ENCODE measurements at regions not wholly inside any gene's neighbourhood (a gene's known extent, or its start where the extent isn't known, plus 50 kb on each side); places are given as distances from the start of the nearest gene placed in this dataset.

DNA sequence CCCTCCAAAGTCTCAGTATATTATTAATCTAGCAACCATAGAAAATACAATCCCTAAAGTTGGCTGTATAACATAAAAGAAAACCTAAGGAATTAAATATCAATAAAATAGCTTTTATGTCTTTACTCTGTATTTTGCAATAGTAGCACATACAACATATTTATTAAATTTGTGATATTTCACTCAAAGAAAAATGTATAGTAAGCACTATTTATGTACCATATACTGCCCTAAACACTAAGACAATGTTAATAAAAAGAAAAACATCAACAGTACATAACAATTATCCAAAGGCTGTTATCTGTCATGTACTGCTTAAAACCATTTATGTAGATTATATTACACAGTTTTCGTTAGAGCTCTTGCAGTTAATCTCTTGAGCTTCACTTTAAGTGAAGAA lies 834.5 kb upstream of the INTU start:
- no peak for DNase-seq

DNA sequence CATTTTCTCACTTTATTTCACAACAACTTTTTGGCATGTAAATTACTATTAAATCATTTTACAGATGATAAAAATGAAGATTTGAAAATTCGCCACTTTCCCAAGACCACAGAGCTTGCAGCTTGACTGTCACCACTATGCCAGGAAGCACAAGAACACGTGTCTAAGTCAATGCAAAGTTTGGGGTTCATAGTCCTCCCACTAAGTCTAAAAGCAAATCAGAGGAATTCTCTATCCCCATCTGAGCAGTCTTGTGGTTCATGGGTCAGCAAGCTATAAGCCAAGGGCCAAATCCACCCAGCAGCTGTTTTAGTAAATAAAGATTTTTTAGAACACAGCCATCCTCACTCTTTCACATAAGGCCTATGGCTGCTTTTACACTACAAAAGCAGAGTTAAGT lies 833.3 kb upstream of the INTU start:
- no peak for DNase-seq

GRCh38 chr4:126799971-126800574 lies 832.7 kb upstream of the INTU start:
- peak; percentile 0 for DNase-seq

GRCh38 chr4:126800575-126801141 lies 832.1 kb upstream of the INTU start:
- no peak for DNase-seq

DNA sequence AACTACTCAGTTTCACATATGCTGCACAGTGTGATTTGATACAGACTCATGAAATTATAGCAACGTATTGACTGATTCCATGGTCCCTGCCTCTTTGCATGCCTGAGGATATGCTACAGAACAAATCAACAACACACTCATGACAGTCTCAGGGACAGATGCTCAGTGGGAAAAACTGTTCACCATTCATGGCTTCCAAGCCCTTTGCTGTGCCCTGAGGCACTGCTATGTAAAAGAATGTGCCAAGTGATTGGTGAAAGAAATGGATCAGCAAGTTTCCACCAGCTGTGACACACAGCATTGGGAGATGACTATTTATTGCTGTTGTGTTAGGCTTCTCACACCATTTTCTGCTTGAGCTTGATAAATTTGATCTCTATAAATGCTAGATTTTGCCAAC lies 825.6 kb upstream of the INTU start:
- no peak for DNase-seq

DNA sequence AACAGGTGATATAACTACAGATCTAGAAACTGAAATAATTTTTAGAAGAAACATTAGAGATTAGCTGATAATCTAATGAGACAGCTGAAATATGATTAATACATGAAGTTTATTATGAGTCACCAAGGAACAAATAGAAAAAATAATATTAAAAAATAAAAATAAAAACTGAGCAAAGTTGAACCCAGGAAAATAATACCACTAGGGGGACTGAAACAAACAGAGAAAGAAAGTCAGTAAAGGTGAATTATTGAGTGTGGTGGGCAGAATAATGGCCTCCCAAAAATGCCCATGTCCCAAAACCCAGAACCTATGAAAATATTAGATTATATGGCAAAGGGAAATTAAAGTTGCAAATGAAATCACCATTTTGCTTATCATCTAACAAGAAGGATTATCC lies 820.7 kb upstream of the INTU start:
- DNase-seq: no peak

GRCh38 chr4:126820631-126821030 lies 812.1 kb upstream of the INTU start:
- DNase-seq: no peak

DNA sequence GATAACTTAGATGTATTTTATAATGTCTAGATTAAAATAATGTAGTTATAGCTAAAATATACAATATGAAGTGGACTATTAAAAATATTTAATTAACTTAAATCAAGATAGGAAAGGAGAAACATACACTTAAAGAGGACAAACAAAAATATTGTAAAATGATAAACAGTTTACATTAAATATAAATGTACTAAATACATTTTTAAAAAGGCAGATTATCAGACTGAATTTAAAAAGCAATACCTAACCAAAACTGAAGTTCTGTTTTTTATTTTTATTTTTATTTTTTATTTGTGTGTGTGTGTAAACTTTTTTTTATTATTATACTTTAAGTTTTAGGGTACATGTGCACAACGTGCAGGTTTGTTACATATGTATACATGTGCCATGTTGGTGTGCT lies 811.6 kb upstream of the INTU start:
- DNase-seq: no peak

DNA sequence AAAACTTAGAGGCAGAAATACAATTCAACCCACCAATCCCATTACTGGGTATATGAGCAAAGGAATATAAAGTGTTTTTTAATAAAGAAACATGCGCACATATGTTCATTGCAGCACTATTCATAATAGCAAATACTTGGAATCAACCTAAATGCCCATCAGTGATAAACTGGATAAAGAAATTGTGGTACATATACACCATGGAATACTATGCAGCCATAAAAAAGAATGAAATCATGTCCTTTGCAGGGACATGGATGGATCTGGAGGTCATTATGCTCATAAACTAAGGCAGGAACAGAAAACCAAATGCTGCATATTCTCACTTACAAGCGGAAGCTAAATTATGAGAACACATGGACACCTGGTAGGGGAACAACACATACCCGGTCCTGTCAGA lies 807.7 kb upstream of the INTU start:
- DNase-seq: no peak

DNA sequence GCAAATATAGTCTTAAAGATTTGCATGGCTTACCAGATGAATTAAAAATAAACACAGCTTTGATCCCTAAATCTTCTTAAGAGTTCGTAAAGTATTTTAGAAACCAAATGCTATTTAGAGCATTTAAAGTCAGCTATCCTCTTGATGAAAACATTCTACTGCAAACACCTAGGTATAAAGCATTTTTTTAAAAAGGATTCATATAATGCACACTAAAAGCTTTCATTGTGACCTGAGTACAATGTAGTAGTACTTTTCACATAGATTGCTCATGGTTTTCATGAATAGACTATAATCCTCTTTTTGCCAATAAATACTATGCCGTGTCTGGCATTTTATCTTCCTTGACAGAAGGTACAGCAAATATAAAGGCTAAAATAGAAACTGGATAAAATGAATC lies 805.1 kb upstream of the INTU start:
- DNase-seq: no peak

DNA sequence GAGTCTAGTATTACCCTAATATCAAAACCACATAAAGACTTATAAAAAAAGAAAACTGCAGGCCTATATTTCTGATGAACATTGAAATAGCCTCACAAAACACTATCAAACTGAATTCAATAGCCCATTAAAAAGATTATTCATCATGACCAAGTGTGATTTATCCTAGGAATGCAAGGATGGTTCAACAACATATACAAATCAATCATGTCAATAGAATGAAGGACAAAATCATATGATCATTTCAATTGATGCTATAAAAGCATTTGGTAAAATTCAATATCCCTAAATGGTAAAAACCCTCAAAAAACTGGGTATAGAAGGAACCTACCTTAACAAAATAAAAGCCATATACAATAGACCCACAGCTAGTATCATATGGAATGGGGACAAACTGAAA lies 797.9 kb upstream of the INTU start:
- no peak for DNase-seq

GRCh38 chr4:126838941-126839679 lies 793.6 kb upstream of the INTU start:
- no peak for DNase-seq

GRCh38 chr4:126843492-126844067 lies 789.2 kb upstream of the INTU start:
- no peak for DNase-seq

DNA sequence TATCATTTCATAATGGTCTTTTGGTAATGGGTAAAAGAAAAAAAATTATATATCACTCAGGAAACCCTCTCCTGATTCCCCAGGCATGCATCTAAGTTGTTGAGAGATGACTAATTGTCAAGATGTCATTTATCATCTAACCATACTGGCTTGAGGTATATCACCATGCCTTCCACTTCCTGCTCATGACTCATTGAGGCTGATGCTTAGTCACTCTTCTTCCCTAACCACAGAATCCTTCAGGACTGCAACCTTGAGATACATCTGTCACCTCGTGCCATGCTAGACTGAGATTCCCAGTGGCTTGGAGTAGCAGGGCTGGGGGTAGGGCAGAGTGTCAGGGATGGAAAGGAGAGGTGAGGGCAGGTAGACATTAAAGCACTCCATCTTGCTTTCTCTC lies 782.5 kb upstream of the INTU start:
- DNase-seq: no peak

DNA sequence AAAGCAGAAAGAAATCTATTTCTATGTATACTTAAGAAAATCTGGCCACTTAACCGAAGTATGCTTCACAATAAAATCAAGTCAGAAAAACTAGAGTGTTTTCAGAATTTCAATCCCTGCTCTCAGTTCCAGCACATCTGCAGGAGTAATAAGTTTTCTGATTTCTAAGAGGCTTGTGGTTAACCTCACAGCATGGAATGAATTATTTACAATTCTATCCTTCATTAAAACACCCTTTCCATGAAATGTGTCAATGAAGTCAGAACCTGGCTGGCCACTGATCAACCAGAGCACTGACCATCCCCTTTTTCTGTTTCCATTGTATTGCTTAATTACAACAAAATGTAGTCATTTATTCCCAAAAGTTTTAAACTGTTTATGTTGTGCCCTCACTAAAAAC lies 781.4 kb upstream of the INTU start:
- DNase-seq: no peak

DNA sequence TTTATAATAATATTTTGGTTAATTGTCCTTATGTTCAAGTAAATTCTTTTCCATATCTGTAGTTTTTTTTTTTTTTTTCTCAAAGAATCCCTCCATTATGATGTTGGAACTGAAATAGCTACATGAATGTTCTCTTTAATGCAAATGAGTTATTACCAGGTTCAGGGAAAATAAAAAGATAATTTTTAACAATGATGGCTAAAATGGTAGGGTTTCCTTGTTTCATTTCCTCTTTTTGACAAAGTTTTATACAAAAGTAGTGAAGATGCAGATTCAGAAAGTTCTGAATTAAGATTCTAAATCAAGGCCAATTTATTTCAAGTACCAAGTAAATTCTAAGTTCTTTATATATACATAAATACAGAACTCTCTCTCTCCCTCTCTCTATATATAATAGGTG lies 779.0 kb upstream of the INTU start:
- no peak for DNase-seq

DNA sequence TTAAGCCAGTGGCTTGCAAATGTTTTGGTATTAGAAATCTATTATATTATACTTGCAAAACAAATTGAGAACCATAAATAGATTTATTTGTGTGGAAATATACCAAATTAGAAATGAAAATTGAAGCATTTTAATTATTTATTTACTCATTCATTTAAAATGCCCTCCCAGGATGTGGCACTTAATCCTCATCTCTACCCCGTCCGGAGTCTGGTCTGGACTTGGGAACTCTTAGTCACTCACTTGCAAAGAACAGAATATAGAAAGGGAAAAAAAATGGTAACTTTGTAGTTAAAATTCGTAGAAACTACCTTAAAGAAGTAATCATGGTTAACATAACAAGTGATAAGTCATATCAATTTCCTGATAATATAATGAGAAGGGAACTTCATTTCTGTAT lies 775.9 kb upstream of the INTU start:
- DNase-seq: no peak

DNA sequence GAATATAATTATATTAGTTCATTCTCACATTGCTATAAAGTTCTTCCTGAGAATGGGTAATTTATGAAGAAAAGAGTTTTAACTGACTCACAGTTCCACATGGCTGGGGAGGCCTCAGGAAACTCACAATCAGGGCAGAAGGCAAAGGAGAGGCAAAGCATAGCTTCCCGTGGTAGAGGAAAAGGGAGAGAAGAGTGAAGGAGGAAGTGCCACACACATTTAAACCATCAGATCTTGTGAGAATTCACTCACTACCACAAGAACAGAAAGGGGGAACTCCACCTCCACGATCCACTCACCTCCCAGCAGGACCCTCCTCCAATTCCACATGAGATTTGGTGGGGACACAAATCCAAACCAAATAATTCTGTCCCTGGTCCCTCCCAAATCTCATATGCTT lies 773.4 kb upstream of the INTU start:
- DNase-seq: no peak

DNA sequence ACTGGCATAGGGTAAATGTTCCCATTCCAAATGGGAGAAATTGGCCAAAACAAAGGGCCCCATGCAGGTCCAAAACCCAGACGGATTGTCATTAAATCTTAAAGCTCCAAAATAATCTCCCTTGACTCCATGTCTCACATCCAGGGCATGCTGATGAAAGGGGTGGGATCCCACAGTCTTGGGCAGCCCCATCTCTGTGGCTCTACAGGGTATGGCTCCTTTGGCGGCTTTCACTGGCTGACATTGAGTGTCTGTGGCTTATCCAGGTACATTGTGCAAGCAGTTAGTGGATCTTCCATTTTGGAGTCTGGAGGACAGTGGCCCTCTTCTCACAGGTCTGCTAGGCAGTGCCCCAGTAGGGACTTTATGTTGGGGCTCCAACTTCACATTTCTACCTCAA lies 772.9 kb upstream of the INTU start:
- DNase-seq: no peak

DNA sequence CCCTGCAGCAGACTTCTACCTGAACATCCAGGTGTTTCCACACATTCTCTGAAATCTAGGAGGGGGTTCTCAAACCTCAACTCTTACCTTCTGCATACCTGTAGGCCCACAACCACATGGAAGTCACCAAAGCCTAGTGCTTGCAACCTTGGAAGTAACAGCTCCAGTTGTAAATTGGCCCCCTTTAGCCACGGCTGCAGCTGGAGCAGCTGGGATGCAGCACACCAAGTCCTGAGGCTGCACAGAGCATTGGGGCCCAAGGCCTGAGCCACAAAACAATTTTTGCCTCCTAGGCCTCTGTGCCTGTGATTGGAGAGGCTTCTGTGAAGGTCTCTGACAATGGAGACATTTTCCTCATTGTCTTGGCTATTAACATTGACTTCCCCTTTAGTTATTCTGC lies 772.4 kb upstream of the INTU start:
- no peak for DNase-seq

- DNase-seq: no peak
These were observed 762.8 kb upstream of the INTU start for GRCh38 chr4:126869967-126870366.

GRCh38 chr4:126871810-126872209 lies 760.9 kb upstream of the INTU start:
- no peak for DNase-seq

DNA sequence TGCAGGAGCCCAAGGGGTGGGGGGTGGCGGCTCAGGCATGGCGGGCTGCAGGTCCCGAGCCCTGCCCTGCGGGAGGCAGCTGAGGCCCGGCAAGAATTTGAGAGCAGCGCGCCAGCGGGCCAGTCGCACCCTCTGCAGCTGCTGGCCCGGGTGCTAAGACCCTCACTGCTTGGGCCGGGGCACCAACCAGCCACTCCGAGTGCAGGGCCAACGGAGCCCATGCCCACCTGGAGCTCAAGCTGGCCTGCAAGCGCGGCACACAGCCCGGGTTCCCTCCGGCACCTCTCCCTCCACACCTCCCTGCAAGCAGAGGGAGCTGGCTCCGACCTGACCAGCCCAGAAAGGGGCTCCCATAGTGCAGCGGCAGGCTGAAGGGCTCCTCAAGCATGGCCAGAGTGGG lies 758.2 kb upstream of the INTU start:
- DNase-seq: no peak

- no peak for DNase-seq
These were observed 743.8 kb upstream of the INTU start for GRCh38 chr4:126888968-126889367.

- no peak for DNase-seq
These were observed 742.4 kb upstream of the INTU start for GRCh38 chr4:126890383-126890782.

Measured in NCI-H1092 (cell line).